ENCODE measurements at regions not wholly inside any gene's neighbourhood (a gene's known extent, or its start where the extent isn't known, plus 50 kb on each side); places are given as distances from the start of the nearest gene placed in this dataset.

GRCh38 chr22:48212727-48213126 lies 1450.3 kb downstream of the TBC1D22A start:
- Histone ChIP-seq H3K4me3 (ENCODE audit: control insufficient read depth in 1 of 2, extremely low read depth in 1 of 2, low read length in 1 of 2) (no peak overlapping the region), H3K4me1 (ENCODE audit: control insufficient read depth in 1 of 2, extremely low read depth in 1 of 2, insufficient read depth in 2 of 2, low read length in 2 of 2) (no peaks in the 10 kb centered on the region), H3K27me3 (replicated peaks in 1 of 2; ENCODE audit: control insufficient read depth in 2 of 2, extremely low read depth in 1 of 2, insufficient read depth in 2 of 2, low read length in 1 of 2) (peaks cover 0 to 39% of the 10 kb centered on the region in 2 experiments), H3K27ac (ENCODE audit: low read length) (no peak overlapping the region), H3K9me3 (no peaks in the 10 kb centered on the region), H3K36me3 (ENCODE audit: control insufficient read depth in 2 of 2, extremely low read depth in 1 of 2, insufficient read depth in 1 of 2, low read length in 1 of 2) (no peaks in the 10 kb centered on the region)
- no peak overlapping the region for H3K4me3 Mint-ChIP-seq
- no peak overlapping the region for H3K27ac Mint-ChIP-seq
- ATAC-seq (replicated peaks in 1 of 4) (no peak), DNase-seq (no peak)
- ChIA-PET CTCF (no interaction called here), POLR2A (no interaction called here)
- WGBS (ENCODE audit: insufficient coverage), result 50% methylated on average over 1 of the region's 1 CpG
- no peaks in the 10 kb centered on the region for H3K4me1 Mint-ChIP-seq
- H3K9me3 Mint-ChIP-seq, result no peaks in the 10 kb centered on the region
- no peaks in the 10 kb centered on the region for H3K36me3 Mint-ChIP-seq
- peaks cover 14 to 19% of the 10 kb centered on the region in 2 donors for H3K27me3 Mint-ChIP-seq

- Histone ChIP-seq H3K4me3 (ENCODE audit: control insufficient read depth in 1 of 2, extremely low read depth in 1 of 2, low read length in 1 of 2) (no peak overlapping the region), H3K4me1 (ENCODE audit: control insufficient read depth in 1 of 2, extremely low read depth in 1 of 2, insufficient read depth in 2 of 2, low read length in 2 of 2) (no peaks in the 10 kb centered on the region), H3K27me3 (replicated peaks in 1 of 2; ENCODE audit: control insufficient read depth in 2 of 2, extremely low read depth in 1 of 2, insufficient read depth in 2 of 2, low read length in 1 of 2) (peaks cover 0 to 41% of the 10 kb centered on the region in 2 experiments), H3K27ac (ENCODE audit: low read length) (no peak overlapping the region), H3K9me3 (no peaks in the 10 kb centered on the region), H3K36me3 (ENCODE audit: control insufficient read depth in 2 of 2, extremely low read depth in 1 of 2, insufficient read depth in 1 of 2, low read length in 1 of 2) (no peaks in the 10 kb centered on the region)
- Mint-ChIP-seq H3K36me3 (no peaks in the 10 kb centered on the region), H3K4me1 (no peaks in the 10 kb centered on the region), H3K27me3 (peaks cover 14 to 19% of the 10 kb centered on the region in 2 donors), H3K9me3 (no peaks in the 10 kb centered on the region), H3K4me3 (no peak overlapping the region), H3K27ac (no peak overlapping the region)
- CTCF ChIA-PET, result no interaction called here
- POLR2A ChIA-PET, result no interaction called here
- DNase-seq, result no peak
- WGBS (ENCODE audit: insufficient coverage), result 40% methylated on average over 5 of the region's 7 CpGs
- ATAC-seq (replicated peaks in 1 of 4), result no peak
Measured at GRCh38 chr22:48210812-48211211, 1448.4 kb downstream of the TBC1D22A start.

DNA sequence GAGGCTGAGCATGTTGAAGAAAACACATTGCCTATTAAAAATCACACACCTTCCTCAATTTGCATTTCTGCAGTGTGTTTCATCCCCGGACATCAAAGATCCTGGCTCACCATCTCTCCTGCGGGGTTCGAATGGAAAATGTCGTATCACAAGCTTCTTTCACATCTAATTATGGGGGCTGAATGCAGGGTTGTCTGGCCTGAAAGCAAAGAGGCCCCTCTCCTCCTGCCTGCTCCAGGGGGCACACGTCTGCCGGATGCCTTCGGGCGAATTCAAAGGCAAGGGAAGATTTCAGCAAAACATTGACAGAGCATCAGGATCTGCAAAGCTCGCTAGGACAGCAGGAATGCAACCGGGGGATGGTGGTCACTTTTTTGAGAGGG lies 1447.7 kb downstream of the TBC1D22A start:
- DNase-seq (no peak), ATAC-seq (replicated peaks in 1 of 4) (no peak)
- no peaks in the 10 kb centered on the region for H3K9me3 Mint-ChIP-seq
- Histone ChIP-seq H3K36me3 (ENCODE audit: control insufficient read depth in 2 of 2, extremely low read depth in 1 of 2, insufficient read depth in 1 of 2, low read length in 1 of 2) (no peaks in the 10 kb centered on the region), H3K4me3 (ENCODE audit: control insufficient read depth in 1 of 2, extremely low read depth in 1 of 2, low read length in 1 of 2) (no peak overlapping the region), H3K9me3 (no peaks in the 10 kb centered on the region), H3K27ac (ENCODE audit: low read length) (no peak overlapping the region), H3K27me3 (replicated peaks in 1 of 2; ENCODE audit: control insufficient read depth in 2 of 2, extremely low read depth in 1 of 2, insufficient read depth in 2 of 2, low read length in 1 of 2) (peaks cover 0 to 46% of the 10 kb centered on the region in 2 experiments), H3K4me1 (ENCODE audit: control insufficient read depth in 1 of 2, extremely low read depth in 1 of 2, insufficient read depth in 2 of 2, low read length in 2 of 2) (no peaks in the 10 kb centered on the region)
- no peak overlapping the region for H3K27ac Mint-ChIP-seq
- H3K4me3 Mint-ChIP-seq, result no peak overlapping the region
- POLR2A ChIA-PET, result no interaction called here
- 61% methylated on average over 5 of the region's 10 CpGs for WGBS (ENCODE audit: insufficient coverage)
- H3K27me3 Mint-ChIP-seq, result peaks cover 14 to 17% of the 10 kb centered on the region in 2 donors
- CTCF ChIA-PET, result no interaction called here
- no peaks in the 10 kb centered on the region for H3K36me3 Mint-ChIP-seq
- no peaks in the 10 kb centered on the region for H3K4me1 Mint-ChIP-seq

DNA sequence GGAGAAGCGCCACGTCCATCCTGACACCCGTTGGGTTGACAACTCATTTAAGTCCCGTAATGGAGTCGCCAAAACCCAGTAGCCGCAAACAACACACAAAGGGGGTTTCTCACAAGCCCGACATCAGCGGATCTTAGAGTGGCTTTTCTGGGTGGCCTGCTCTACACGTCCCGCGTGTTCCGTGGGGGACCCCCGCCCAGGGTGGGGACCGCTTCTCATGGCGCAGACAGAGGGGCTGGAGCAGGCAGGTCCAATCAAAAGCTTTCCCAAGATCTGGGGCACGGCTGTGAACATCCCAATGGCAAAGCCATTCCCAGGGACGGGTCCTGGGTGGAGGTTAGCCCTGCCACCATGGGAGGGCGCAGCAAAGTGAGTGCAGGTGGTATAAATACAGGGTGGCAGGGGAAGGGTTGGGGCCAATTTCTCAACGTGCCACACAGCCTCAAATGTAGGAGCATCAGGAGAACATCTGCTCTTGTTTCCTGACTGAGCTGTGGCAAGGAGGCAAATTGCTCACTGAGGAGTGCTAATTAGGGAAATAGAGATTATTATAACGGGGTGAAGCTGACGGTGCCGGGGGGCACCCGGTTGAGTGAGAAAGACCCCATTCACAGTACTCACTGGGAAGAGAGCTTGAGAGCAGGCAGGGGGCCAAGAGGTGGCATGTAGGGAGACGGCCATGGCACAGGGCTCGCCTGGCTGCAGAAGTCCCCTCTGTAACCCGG lies 1447.2 kb downstream of the TBC1D22A start:
- Mint-ChIP-seq H3K27me3 (peaks cover 14 to 18% of the 10 kb centered on the region in 2 donors), H3K36me3 (no peaks in the 10 kb centered on the region), H3K9me3 (no peaks in the 10 kb centered on the region), H3K4me1 (no peaks in the 10 kb centered on the region), H3K4me3 (no peak overlapping the region), H3K27ac (no peak overlapping the region)
- DNase-seq, result no peak
- H3K27me3 ChIP-seq (replicated peaks in 1 of 2; ENCODE audit: control insufficient read depth in 2 of 2, extremely low read depth in 1 of 2, insufficient read depth in 2 of 2, low read length in 1 of 2), result peaks cover 0 to 45% of the 10 kb centered on the region in 2 experiments
- H3K4me1 ChIP-seq (ENCODE audit: control insufficient read depth in 1 of 2, extremely low read depth in 1 of 2, insufficient read depth in 2 of 2, low read length in 2 of 2), result no peaks in the 10 kb centered on the region
- ChIA-PET POLR2A (no interaction called here), CTCF (no interaction called here)
- H3K9me3 ChIP-seq, result no peaks in the 10 kb centered on the region
- no peaks in the 10 kb centered on the region for H3K36me3 ChIP-seq (ENCODE audit: control insufficient read depth in 2 of 2, extremely low read depth in 1 of 2, insufficient read depth in 1 of 2, low read length in 1 of 2)
- no peak overlapping the region for H3K27ac ChIP-seq (ENCODE audit: low read length)
- H3K4me3 ChIP-seq (ENCODE audit: control insufficient read depth in 1 of 2, extremely low read depth in 1 of 2, low read length in 1 of 2), result no peak overlapping the region
- ATAC-seq (replicated peaks in 1 of 4), result no peak
- WGBS (ENCODE audit: insufficient coverage), result 84% methylated on average over 26 of the region's 26 CpGs

DNA sequence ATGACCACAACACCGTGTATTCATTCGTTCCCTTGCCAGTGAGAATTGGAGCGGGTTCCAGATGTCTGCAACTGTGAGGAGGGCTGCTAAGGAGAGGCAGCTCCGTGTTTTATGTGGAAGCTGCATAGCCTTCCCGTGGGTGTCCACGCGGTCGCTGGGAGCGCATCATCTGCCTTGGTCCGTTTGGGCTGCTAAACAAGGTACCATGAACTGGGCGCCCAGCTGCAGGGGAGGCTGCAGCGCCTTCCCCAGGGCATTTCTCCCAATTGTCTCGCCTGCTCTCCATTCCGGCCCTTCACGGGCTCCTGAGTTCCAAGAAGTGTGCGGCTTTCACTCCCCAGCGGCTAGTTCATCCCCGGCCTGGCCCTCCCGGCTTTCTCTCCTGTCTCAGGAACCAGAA lies 1446.4 kb downstream of the TBC1D22A start:
- 86% methylated on average over 14 of the region's 19 CpGs for WGBS (ENCODE audit: insufficient coverage)
- Histone ChIP-seq H3K9me3 (no peaks in the 10 kb centered on the region), H3K36me3 (ENCODE audit: control insufficient read depth in 2 of 2, extremely low read depth in 1 of 2, insufficient read depth in 1 of 2, low read length in 1 of 2) (no peaks in the 10 kb centered on the region), H3K27me3 (replicated peaks in 1 of 2; ENCODE audit: control insufficient read depth in 2 of 2, extremely low read depth in 1 of 2, insufficient read depth in 2 of 2, low read length in 1 of 2) (peaks cover 0 to 41% of the 10 kb centered on the region in 2 experiments), H3K4me1 (ENCODE audit: control insufficient read depth in 1 of 2, extremely low read depth in 1 of 2, insufficient read depth in 2 of 2, low read length in 2 of 2) (no peaks in the 10 kb centered on the region), H3K27ac (ENCODE audit: low read length) (no peak overlapping the region), H3K4me3 (ENCODE audit: control insufficient read depth in 1 of 2, extremely low read depth in 1 of 2, low read length in 1 of 2) (no peak overlapping the region)
- H3K27me3 Mint-ChIP-seq, result peaks cover 8 to 12% of the 10 kb centered on the region in 2 donors
- no peaks in the 10 kb centered on the region for H3K4me1 Mint-ChIP-seq
- no peak overlapping the region for H3K4me3 Mint-ChIP-seq
- no peaks in the 10 kb centered on the region for H3K9me3 Mint-ChIP-seq
- no peak for ATAC-seq (replicated peaks in 1 of 4)
- no peak for DNase-seq
- H3K36me3 Mint-ChIP-seq, result no peaks in the 10 kb centered on the region
- no peak overlapping the region for H3K27ac Mint-ChIP-seq
- ChIA-PET CTCF (no interaction called here), POLR2A (no interaction called here)

- ChIA-PET CTCF (no interaction called here), POLR2A (no interaction called here)
- Histone ChIP-seq H3K27me3 (replicated peaks in 1 of 2; ENCODE audit: control insufficient read depth in 2 of 2, extremely low read depth in 1 of 2, insufficient read depth in 2 of 2, low read length in 1 of 2) (peaks cover 0 to 41% of the 10 kb centered on the region in 2 experiments), H3K4me3 (ENCODE audit: control insufficient read depth in 1 of 2, extremely low read depth in 1 of 2, low read length in 1 of 2) (no peak overlapping the region), H3K27ac (ENCODE audit: low read length) (no peak overlapping the region), H3K4me1 (ENCODE audit: control insufficient read depth in 1 of 2, extremely low read depth in 1 of 2, insufficient read depth in 2 of 2, low read length in 2 of 2) (no peaks in the 10 kb centered on the region), H3K9me3 (no peaks in the 10 kb centered on the region), H3K36me3 (ENCODE audit: control insufficient read depth in 2 of 2, extremely low read depth in 1 of 2, insufficient read depth in 1 of 2, low read length in 1 of 2) (no peaks in the 10 kb centered on the region)
- no peaks in the 10 kb centered on the region for H3K36me3 Mint-ChIP-seq
- H3K9me3 Mint-ChIP-seq, result no peaks in the 10 kb centered on the region
- no peak overlapping the region for H3K4me3 Mint-ChIP-seq
- ATAC-seq (replicated peaks in 1 of 4), result no peak
- peaks cover 8 to 12% of the 10 kb centered on the region in 2 donors for H3K27me3 Mint-ChIP-seq
- DNase-seq, result no peak
- H3K27ac Mint-ChIP-seq, result no peak overlapping the region
- H3K4me1 Mint-ChIP-seq, result no peaks in the 10 kb centered on the region
- WGBS (ENCODE audit: insufficient coverage), result 94% methylated on average over 2 of the region's 6 CpGs
Measured at GRCh38 chr22:48207919-48208535, 1445.6 kb downstream of the TBC1D22A start.

All from T-cell (primary cell).